ENCODE measurements at regions not wholly inside any gene's neighbourhood (a gene's known extent, or its start where the extent isn't known, plus 50 kb on each side); places are given as distances from the start of the nearest gene placed in this dataset.

- TF ChIP-seq CTCF (IDR thresholded peaks at IDR 0.05; ENCODE audit: poor library complexity, severe bottlenecking): no peak
- TF ChIP-seq POLR2AphosphoS5 (IDR thresholded peaks at IDR 0.05): no peak
- TF ChIP-seq EZH2 (IDR thresholded peaks at IDR 0.05; ENCODE audit: borderline replicate concordance, insufficient read depth, low read length, poor library complexity, severe bottlenecking): no peak
These were observed 296.1 kb downstream of the RAB38 start for GRCh38 chr11:87879118-87879517.

Measured in neural cell (in vitro differentiated cells).